Activated B cell treated with CpG ODN at 0.5 μM for 24 hours (primary cell): ENCODE measurements at regions not wholly inside any gene's neighbourhood (a gene's known extent, or its start where the extent isn't known, plus 50 kb on each side); places are given as distances from the start of the nearest gene placed in this dataset.

Experiments used
- ATAC-seq: fragments of 200-7000 bp; cut with Tn5 transposase; one replicate; pipeline ENCODE4 v1.10.0; 2021; ENCODE audit warnings: low read depth, mild to moderate bottlenecking, moderate library complexity
- CTCF ChIA-PET: fragments of 350-600 bp; sonication (Branson Sonifier 250); formaldehyde crosslinking; loops from one replicate; lab custom pipeline; 2021; ENCODE audit warnings: antibody characterized with exemption; lab: Charles Lee
- POLR2A ChIA-PET: fragments of 350-600 bp; sonication (Branson Sonifier 250); formaldehyde crosslinking; loops from one replicate; lab custom pipeline; 2021; ENCODE audit warnings: antibody characterized with exemption; lab: Charles Lee
- DNase-seq: peaks from one replicate; pipeline ENCODE4 v3.0.0; 2022
- H3K27ac Mint-ChIP-seq: one replicate; pipeline ENCODE4 v1.8.0; 2020; ENCODE audit warnings: mixed read lengths
- H3K27me3 Mint-ChIP-seq: one replicate; pipeline ENCODE4 v1.8.0; 2021; ENCODE audit warnings: mixed read lengths
- H3K36me3 Mint-ChIP-seq: one replicate; pipeline ENCODE4 v1.8.0; 2021; ENCODE audit warnings: low read depth, mixed read lengths
- H3K4me1 Mint-ChIP-seq: one replicate; pipeline ENCODE4 v1.8.0; 2021; ENCODE audit warnings: mixed read lengths
- H3K4me3 Mint-ChIP-seq: one replicate; pipeline ENCODE4 v1.8.0; 2020; ENCODE audit warnings: mild to moderate bottlenecking, mixed read lengths
- H3K9me3 Mint-ChIP-seq: one replicate; pipeline ENCODE4 v1.8.0; 2020; ENCODE audit warnings: mixed read lengths
- intact Hi-C: fragments of 100-400 bp; cut with micrococcal nuclease; formaldehyde crosslinking; loops from one replicate; pipeline ENCODE4 v1.15.1; 2024
- TF ChIP-seq, protein P1 (sequence below): fragments of 200-600 bp; IDR thresholded peaks from one replicate; pipeline ENCODE4 v1.8.0; 2022; ENCODE audit warnings: antibody characterized with exemption, mild to moderate bottlenecking

DNA sequence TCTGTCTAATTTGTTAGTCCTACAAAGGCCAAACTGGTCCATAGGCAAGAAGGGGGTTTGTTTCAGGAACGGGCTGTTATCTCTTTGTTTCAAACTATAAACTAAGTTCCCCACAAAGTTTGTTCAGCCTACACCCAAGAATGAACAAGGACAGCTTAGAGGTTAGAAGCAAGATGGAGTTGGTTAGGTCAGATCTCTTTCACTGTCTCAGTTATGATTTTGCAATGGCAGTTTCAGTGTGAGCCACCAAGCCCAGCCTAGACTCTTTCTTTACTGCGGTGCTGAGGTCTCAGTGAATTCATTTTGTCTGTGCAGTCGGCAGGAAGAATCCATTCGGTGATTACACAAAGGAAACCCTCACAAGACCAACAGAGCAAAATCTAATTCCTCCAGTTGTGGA is 56.6 kb upstream of the ABCC4 start:
- TF ChIP-seq, protein P1, sequence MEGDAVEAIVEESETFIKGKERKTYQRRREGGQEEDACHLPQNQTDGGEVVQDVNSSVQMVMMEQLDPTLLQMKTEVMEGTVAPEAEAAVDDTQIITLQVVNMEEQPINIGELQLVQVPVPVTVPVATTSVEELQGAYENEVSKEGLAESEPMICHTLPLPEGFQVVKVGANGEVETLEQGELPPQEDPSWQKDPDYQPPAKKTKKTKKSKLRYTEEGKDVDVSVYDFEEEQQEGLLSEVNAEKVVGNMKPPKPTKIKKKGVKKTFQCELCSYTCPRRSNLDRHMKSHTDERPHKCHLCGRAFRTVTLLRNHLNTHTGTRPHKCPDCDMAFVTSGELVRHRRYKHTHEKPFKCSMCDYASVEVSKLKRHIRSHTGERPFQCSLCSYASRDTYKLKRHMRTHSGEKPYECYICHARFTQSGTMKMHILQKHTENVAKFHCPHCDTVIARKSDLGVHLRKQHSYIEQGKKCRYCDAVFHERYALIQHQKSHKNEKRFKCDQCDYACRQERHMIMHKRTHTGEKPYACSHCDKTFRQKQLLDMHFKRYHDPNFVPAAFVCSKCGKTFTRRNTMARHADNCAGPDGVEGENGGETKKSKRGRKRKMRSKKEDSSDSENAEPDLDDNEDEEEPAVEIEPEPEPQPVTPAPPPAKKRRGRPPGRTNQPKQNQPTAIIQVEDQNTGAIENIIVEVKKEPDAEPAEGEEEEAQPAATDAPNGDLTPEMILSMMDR: no peak
- no peak for ATAC-seq

GRCh38 chr13:95360052-95360451 is 58.8 kb upstream of the ABCC4 start:
- H3K27ac Mint-ChIP-seq: no peak overlapping the region
- ATAC-seq: no peak
- intact Hi-C loops: no loop called here
- no peak overlapping the region for H3K4me3 Mint-ChIP-seq
- H3K36me3 Mint-ChIP-seq: no peaks in the 10 kb centered on the region
- no peaks in the 10 kb centered on the region for H3K9me3 Mint-ChIP-seq
- no peak for DNase-seq
- CTCF ChIA-PET: no interaction called here
- no peaks in the 10 kb centered on the region for H3K4me1 Mint-ChIP-seq
- H3K27me3 Mint-ChIP-seq: peaks cover 9% of the 10 kb centered on the region
- POLR2A ChIA-PET: no interaction called here
- TF ChIP-seq, protein P1: no peak

More for the DNA sequence above, 56.6 kb upstream of the ABCC4 start:
- ChIA-PET CTCF (no interaction called here), POLR2A (no interaction called here)
- H3K27me3 Mint-ChIP-seq: peaks cover 7% of the 10 kb centered on the region
- intact Hi-C loops: no loop called here
- no peak overlapping the region for H3K4me3 Mint-ChIP-seq
- H3K27ac Mint-ChIP-seq: no peak overlapping the region
- H3K36me3 Mint-ChIP-seq: no peaks in the 10 kb centered on the region
- no peak for DNase-seq
- no peaks in the 10 kb centered on the region for H3K4me1 Mint-ChIP-seq
- H3K9me3 Mint-ChIP-seq: no peaks in the 10 kb centered on the region

DNA sequence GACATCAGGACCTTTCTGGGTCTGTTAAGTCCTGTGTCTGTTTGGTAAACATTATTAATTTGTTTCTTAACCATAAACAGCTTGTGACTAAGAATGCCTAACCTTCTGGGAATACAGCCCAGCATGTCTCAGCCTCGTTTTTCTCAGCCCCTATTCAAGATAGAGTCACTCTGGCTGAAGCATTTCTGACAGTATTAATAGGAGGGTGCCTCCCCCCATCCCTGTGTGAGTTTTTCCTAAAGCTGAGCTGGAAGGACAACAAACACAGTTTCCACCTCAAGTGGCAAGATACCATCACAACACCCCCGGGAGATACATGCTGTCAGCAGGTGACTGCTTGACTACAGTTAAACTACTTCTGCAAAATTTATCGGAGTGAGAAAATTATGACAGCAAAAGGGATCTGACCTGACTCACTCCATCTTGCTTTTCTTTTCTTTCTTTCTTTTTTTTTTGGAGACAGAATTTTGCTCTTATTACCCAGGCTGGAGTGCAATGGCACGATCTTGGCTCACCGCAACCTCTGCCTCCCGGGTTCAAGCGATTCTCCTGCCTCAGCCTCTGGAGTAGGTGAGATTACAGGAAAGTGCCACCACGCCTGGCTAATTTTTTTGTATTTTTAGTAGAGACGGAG is 59.3 kb upstream of the ABCC4 start:
- ATAC-seq: no peak
- Mint-ChIP-seq H3K27me3 (peaks cover 9% of the 10 kb centered on the region), H3K9me3 (no peaks in the 10 kb centered on the region), H3K36me3 (no peaks in the 10 kb centered on the region), H3K4me3 (no peak overlapping the region), H3K4me1 (no peaks in the 10 kb centered on the region), H3K27ac (no peak overlapping the region)
- CTCF ChIA-PET: no interaction called here
- intact Hi-C loops: no loop called here
- TF ChIP-seq, protein P1: no peak
- DNase-seq: no peak
- POLR2A ChIA-PET: no interaction called here

DNA sequence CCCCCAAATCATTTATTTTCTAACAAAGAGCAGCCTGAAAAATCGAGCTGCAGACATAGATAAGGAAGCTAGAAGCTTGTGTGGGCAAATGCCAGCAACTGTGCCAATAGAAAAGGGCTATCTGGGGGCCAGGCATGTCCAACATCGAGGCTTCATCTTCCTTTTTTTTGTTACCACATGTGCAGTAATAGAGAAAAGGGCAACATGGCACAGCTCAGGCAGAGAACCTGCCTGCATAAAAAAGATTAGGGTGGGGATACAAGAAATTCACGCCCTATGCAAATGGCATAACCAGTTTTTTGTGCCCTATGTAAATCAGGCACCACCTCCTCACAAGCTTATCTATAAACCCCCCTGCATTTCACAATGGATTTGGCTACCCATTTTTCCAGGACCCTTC is 60.4 kb upstream of the ABCC4 start:
- ChIA-PET CTCF (interaction anchor here (1.6 kb wide), 1 partner anchor 43 kb away, joined by 5 read pairs; no protein-coding TSS in a partner anchor), POLR2A (no interaction called here)
- Mint-ChIP-seq H3K27me3 (peaks cover 9% of the 10 kb centered on the region), H3K4me3 (no peak overlapping the region), H3K36me3 (no peaks in the 10 kb centered on the region), H3K4me1 (no peaks in the 10 kb centered on the region), H3K27ac (no peak overlapping the region), H3K9me3 (no peaks in the 10 kb centered on the region)
- ATAC-seq: no peak
- DNase-seq: no peak
- intact Hi-C loops: no loop called here
- TF ChIP-seq, protein P1: no peak

DNA sequence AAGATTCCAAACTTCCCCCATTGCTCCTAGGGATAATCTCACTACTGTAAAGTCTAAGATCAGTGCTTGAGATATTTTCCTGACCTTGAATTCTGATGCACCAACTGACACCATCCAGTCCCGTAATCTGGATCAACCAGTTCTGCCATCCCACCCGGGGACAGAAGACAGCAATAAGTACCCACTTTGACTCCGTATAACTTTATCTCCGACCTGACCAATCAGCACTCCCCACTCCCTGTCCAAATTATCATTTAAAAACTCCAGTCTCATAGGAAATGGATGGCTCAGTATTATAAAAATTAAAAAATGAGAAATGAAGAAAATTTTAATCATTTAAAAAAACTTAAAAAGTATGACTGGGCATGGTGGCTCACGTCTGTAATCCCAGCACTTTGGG is 61.4 kb upstream of the ABCC4 start:
- DNase-seq (no peak), ATAC-seq (no peak)
- H3K27me3 Mint-ChIP-seq: peaks cover 11% of the 10 kb centered on the region
- intact Hi-C loops: no loop called here
- H3K36me3 Mint-ChIP-seq: no peaks in the 10 kb centered on the region
- H3K4me1 Mint-ChIP-seq: no peaks in the 10 kb centered on the region
- H3K27ac Mint-ChIP-seq: no peak overlapping the region
- no peaks in the 10 kb centered on the region for H3K9me3 Mint-ChIP-seq
- TF ChIP-seq, protein P1: no peak
- no peak overlapping the region for H3K4me3 Mint-ChIP-seq
- ChIA-PET CTCF (interaction anchor here (1.6 kb wide), 1 partner anchor 42 kb away, joined by 5 read pairs; no protein-coding TSS in a partner anchor), POLR2A (no interaction called here)
